Duodenal mucosa (tissue), 2 donors: ENCODE measurements at regions not wholly inside any gene's neighbourhood (a gene's known extent, or its start where the extent isn't known, plus 50 kb on each side); places are given as distances from the start of the nearest gene placed in this dataset.

Experiments used
- H3K27ac ChIP-seq: one replicate; pipeline ENCODE4 v1.7.0; 2013; ENCODE audit warnings: low read depth, low read length
- H3K27me3 ChIP-seq, 2 donors: one replicate each; pipeline ENCODE4 v1.7.0; 2013; ENCODE audit warnings: low read length in 2 of 2, control low read depth in 1 of 2; ENCODE audit not compliant: insufficient read depth in 2 of 2, control insufficient read depth in 1 of 2
- H3K36me3 ChIP-seq, 2 donors: one replicate each; pipeline ENCODE4 v1.7.0; 2013; ENCODE audit warnings: low read length in 2 of 2, control low read depth in 1 of 2; ENCODE audit not compliant: insufficient read depth in 2 of 2, control insufficient read depth in 1 of 2
- H3K4me1 ChIP-seq, 2 donors: one replicate each; pipeline ENCODE4 v1.7.0; 2013; ENCODE audit warnings: low read length in 2 of 2, control low read depth in 1 of 2; ENCODE audit not compliant: insufficient read depth in 2 of 2, control insufficient read depth in 1 of 2
- H3K4me3 ChIP-seq, 2 donors: one replicate each; pipeline ENCODE4 v1.7.0; 2013; ENCODE audit warnings: low read length in 2 of 2, low read depth in 1 of 2
- H3K9ac ChIP-seq, 2 donors: one replicate each; pipeline ENCODE4 v1.7.0; 2013; ENCODE audit warnings: low read length in 2 of 2, low read depth in 1 of 2
- H3K9me3 ChIP-seq, 2 donors: one replicate each; pipeline ENCODE4 v1.7.0; 2013; ENCODE audit warnings: low read length in 2 of 2, control low read depth in 1 of 2; ENCODE audit not compliant: control insufficient read depth in 1 of 2

- H3K27ac ChIP-seq, result no peak overlapping the region
- no peak overlapping the region for H3K9ac ChIP-seq
- H3K4me3 ChIP-seq, result no peak overlapping the region
- H3K9me3 ChIP-seq, result no peaks in the 10 kb centered on the region
- peaks cover 0 to 7% of the 10 kb centered on the region in 2 donors for H3K4me1 ChIP-seq
- H3K27me3 ChIP-seq, result no peaks in the 10 kb centered on the region
- no peaks in the 10 kb centered on the region for H3K36me3 ChIP-seq
Observed at GRCh38 chr5:14967166-14967565, 95.6 kb upstream of the ANKH start.

GRCh38 chr5:14965815-14966214 lies 94.2 kb upstream of the ANKH start:
- Histone ChIP-seq H3K27me3 (no peaks in the 10 kb centered on the region), H3K4me3 (no peak overlapping the region), H3K9me3 (no peaks in the 10 kb centered on the region), H3K36me3 (no peaks in the 10 kb centered on the region), H3K9ac (no peak overlapping the region), H3K27ac (no peak overlapping the region), H3K4me1 (peaks cover 0 to 7% of the 10 kb centered on the region in 2 donors)

- H3K9me3 ChIP-seq, result no peaks in the 10 kb centered on the region
- H3K4me3 ChIP-seq, result no peak overlapping the region
- H3K27me3 ChIP-seq, result no peaks in the 10 kb centered on the region
- no peak overlapping the region for H3K9ac ChIP-seq
- H3K36me3 ChIP-seq, result no peaks in the 10 kb centered on the region
- H3K27ac ChIP-seq, result no peak overlapping the region
- peaks cover 0 to 7% of the 10 kb centered on the region in 2 donors for H3K4me1 ChIP-seq
Observed at GRCh38 chr5:14962604-14963003, 91.0 kb upstream of the ANKH start.

GRCh38 chr5:14960120-14960462 lies 88.5 kb upstream of the ANKH start:
- H3K4me3 ChIP-seq, result no peak overlapping the region
- H3K9me3 ChIP-seq, result no peaks in the 10 kb centered on the region
- H3K9ac ChIP-seq, result no peak overlapping the region
- H3K4me1 ChIP-seq, result peaks cover 0 to 7% of the 10 kb centered on the region in 2 donors
- no peaks in the 10 kb centered on the region for H3K27me3 ChIP-seq
- H3K27ac ChIP-seq, result no peak overlapping the region
- H3K36me3 ChIP-seq, result no peaks in the 10 kb centered on the region

GRCh38 chr5:14959399-14960119 lies 88.0 kb upstream of the ANKH start:
- Histone ChIP-seq H3K36me3 (no peaks in the 10 kb centered on the region), H3K27me3 (no peaks in the 10 kb centered on the region), H3K4me3 (no peak overlapping the region), H3K9ac (no peak overlapping the region), H3K9me3 (no peaks in the 10 kb centered on the region), H3K27ac (no peak overlapping the region), H3K4me1 (peaks cover 0 to 7% of the 10 kb centered on the region in 2 donors)

GRCh38 chr5:14958188-14958587 lies 86.6 kb upstream of the ANKH start:
- H3K9me3 ChIP-seq, result no peaks in the 10 kb centered on the region
- no peak overlapping the region for H3K27ac ChIP-seq
- peaks cover 0 to 7% of the 10 kb centered on the region in 2 donors for H3K4me1 ChIP-seq
- H3K36me3 ChIP-seq, result no peaks in the 10 kb centered on the region
- H3K4me3 ChIP-seq, result no peak overlapping the region
- H3K9ac ChIP-seq, result no peak overlapping the region
- no peaks in the 10 kb centered on the region for H3K27me3 ChIP-seq

GRCh38 chr5:14956423-14957046 lies 85.0 kb upstream of the ANKH start:
- no peaks in the 10 kb centered on the region for H3K36me3 ChIP-seq
- H3K4me1 ChIP-seq, result no peaks in the 10 kb centered on the region
- H3K4me3 ChIP-seq, result no peak overlapping the region
- no peak overlapping the region for H3K27ac ChIP-seq
- H3K9ac ChIP-seq, result no peak overlapping the region
- H3K9me3 ChIP-seq, result no peaks in the 10 kb centered on the region
- no peaks in the 10 kb centered on the region for H3K27me3 ChIP-seq

- no peaks in the 10 kb centered on the region for H3K27me3 ChIP-seq
- no peaks in the 10 kb centered on the region for H3K36me3 ChIP-seq
- H3K4me3 ChIP-seq, result no peak overlapping the region
- no peak overlapping the region for H3K9ac ChIP-seq
- H3K9me3 ChIP-seq, result peaks cover 0 to 2% of the 10 kb centered on the region in 2 donors
- H3K4me1 ChIP-seq, result no peaks in the 10 kb centered on the region
- H3K27ac ChIP-seq, result no peak overlapping the region
Observed at GRCh38 chr5:14954616-14955343, 83.2 kb upstream of the ANKH start.

GRCh38 chr5:14954216-14954615 lies 82.6 kb upstream of the ANKH start:
- Histone ChIP-seq H3K27ac (no peak overlapping the region), H3K9me3 (peaks cover 0 to 5% of the 10 kb centered on the region in 2 donors), H3K27me3 (no peaks in the 10 kb centered on the region), H3K36me3 (no peaks in the 10 kb centered on the region), H3K4me1 (no peaks in the 10 kb centered on the region), H3K4me3 (no peak overlapping the region), H3K9ac (no peak overlapping the region)

GRCh38 chr5:14953075-14953607 lies 81.6 kb upstream of the ANKH start:
- peaks cover 0 to 5% of the 10 kb centered on the region in 2 donors for H3K9me3 ChIP-seq
- H3K4me1 ChIP-seq, result no peaks in the 10 kb centered on the region
- no peaks in the 10 kb centered on the region for H3K36me3 ChIP-seq
- no peak overlapping the region for H3K27ac ChIP-seq
- no peak overlapping the region for H3K4me3 ChIP-seq
- H3K9ac ChIP-seq, result no peak overlapping the region
- H3K27me3 ChIP-seq, result no peaks in the 10 kb centered on the region
